HepG2 (cell line): ENCODE measurements at regions not wholly inside any gene's neighbourhood (a gene's known extent, or its start where the extent isn't known, plus 50 kb on each side); places are given as distances from the start of the nearest gene placed in this dataset.

ENCODE experiments used
- ATAC-seq: fragments of 200-7000 bp; cut with Tn5 transposase; 3 replicates; pipeline ENCODE4 v1.9.1; 2020; ENCODE audit warnings: mild to moderate bottlenecking, moderate library complexity
- BruUV-seq: library from RNA; stranded (reverse); fragments of 400-500 nt; replicated peaks from 2 replicates; lab custom pipeline; 2021; lab: Mats Ljungman, UMichigan
- CTCF ChIA-PET: fragments of 300-600 bp; formaldehyde crosslinking; extraction: SDS; loops from one replicate; lab custom pipeline; 2021; ENCODE audit warnings: low total read pairs, inconsistent platforms, low intra/inter-chr PET ratio; lab: Yijun Ruan, JAX
- POLR2A ChIA-PET: fragments of 350-600 bp; sonication (Branson Sonifier 250); formaldehyde crosslinking; loops from one replicate; lab custom pipeline; 2020; ENCODE audit warnings: antibody characterized with exemption, inconsistent platforms; lab: Yijun Ruan, JAX
- DNase-seq: peaks from one replicate; pipeline ENCODE4 v3.0.0-alpha.2; 2015; ENCODE audit warnings: low spot score
- FAIRE-seq: peaks from 3 replicates; lab custom pipeline; 2011; peaks lifted over from hg19 to GRCh38; lab: Jason Lieb, UNC
- H2AFZ ChIP-seq: one replicate; pipeline ENCODE4 v1.6.1; 2011; ENCODE audit warnings: low read length, inconsistent platforms
- H3K27ac ChIP-seq: fragments of 300-600 bp; 3 replicates; pipeline ENCODE4 v1.8.0; 2011; ENCODE audit warnings: mixed run types, mild to moderate bottlenecking, mixed read lengths, low read length, inconsistent platforms; ENCODE audit not compliant: insufficient read depth; ENCODE audit errors: extremely low read length
- H3K27me3 ChIP-seq, 2 experiments: fragments of 200-600 bp in 1 of 2; 2 replicates in 1 of 2; 3 replicates in 1 of 2; pipeline versions ENCODE4 v1.6.0 to v1.8.0; 2011; ENCODE audit warnings: low read length in 2 of 2, mild to moderate bottlenecking in 2 of 2, moderate library complexity in 2 of 2, inconsistent platforms in 1 of 2; ENCODE audit not compliant: insufficient read depth in 2 of 2, control insufficient read depth in 1 of 2
- H3K36me3 ChIP-seq, 2 experiments: fragments of 200-600 bp in 1 of 2; replicated peaks in 1 of 2; 2 replicates in 1 of 2; 3 replicates in 1 of 2; pipeline versions ENCODE4 v1.5.1 to v1.8.0; 2011; ENCODE audit warnings: low read length in 2 of 2, inconsistent platforms in 1 of 2; ENCODE audit not compliant: insufficient read depth in 2 of 2, control insufficient read depth in 1 of 2
- H3K4me1 ChIP-seq: 2 replicates; pipeline ENCODE4 v1.5.1; 2012; ENCODE audit warnings: low read length, inconsistent platforms; ENCODE audit not compliant: insufficient read depth
- H3K4me2 ChIP-seq: 2 replicates; pipeline ENCODE4 v1.6.0; 2011; ENCODE audit warnings: low read depth, low read length, inconsistent platforms
- H3K4me3 ChIP-seq, 3 experiments: fragments of 200-600 bp in 1 of 3; sonication (generic), shearing (Covaris generic) in 1 of 3; replicated peaks in 1 of 3; 2 replicates each; pipeline ENCODE4 v1.5.1; 2011 to 2016; ENCODE audit warnings: low read length in 3 of 3, inconsistent platforms in 2 of 3, low read depth in 2 of 3, mild to moderate bottlenecking in 2 of 3, control low read depth in 1 of 3, mixed read lengths in 1 of 3; ENCODE audit not compliant: insufficient read depth in 1 of 3
- H3K79me2 ChIP-seq: one replicate; pipeline ENCODE4 v1.6.1; 2011; ENCODE audit warnings: low read length, inconsistent platforms; ENCODE audit not compliant: insufficient read depth
- H3K9ac ChIP-seq: 2 replicates; pipeline ENCODE4 v1.6.0; 2011; ENCODE audit warnings: mild to moderate bottlenecking, low read depth, low read length, inconsistent platforms; ENCODE audit not compliant: insufficient read depth
- H3K9me3 ChIP-seq: 2 replicates; pipeline ENCODE4 v1.5.1; 2012; ENCODE audit warnings: mild to moderate bottlenecking, low read length
- H4K20me1 ChIP-seq: 2 replicates; pipeline ENCODE4 v1.6.0; 2011; ENCODE audit warnings: inconsistent platforms, mild to moderate bottlenecking, low read length, moderate library complexity; ENCODE audit not compliant: insufficient read depth
- ARID3A ChIP-seq: IDR thresholded peaks from 2 replicates; pipeline ENCODE4 v1.6.1; 2012; ENCODE audit warnings: low read depth, low read length, improper control_type of control experiment
- BORCS8-MEF2B ChIP-seq: sonication (generic); formaldehyde crosslinking; IDR thresholded peaks from 2 replicates; pipeline ENCODE4 v1.8.0; 2022; ENCODE audit warnings: mild to moderate bottlenecking, missing genetic modification reagents
- SPEN ChIP-seq: sonication (generic); formaldehyde crosslinking; IDR thresholded peaks from 2 replicates; pipeline ENCODE4 v1.5.1; 2020; ENCODE audit warnings: low read depth, mild to moderate bottlenecking, missing genetic modification reagents
- ZBTB49 ChIP-seq: sonication (generic); formaldehyde crosslinking; IDR thresholded peaks from 2 replicates; pipeline ENCODE4 v1.4.0; 2020; ENCODE audit warnings: missing genetic modification reagents, borderline replicate concordance
- ZNF121 ChIP-seq: sonication (generic); formaldehyde crosslinking; IDR thresholded peaks from 2 replicates; pipeline ENCODE4 v1.5.0; 2020; ENCODE audit warnings: mild to moderate bottlenecking, missing genetic modification reagents
- ZNF816 ChIP-seq: sonication (generic); formaldehyde crosslinking; IDR thresholded peaks from 2 replicates; pipeline ENCODE4 v1.8.0; 2022; ENCODE audit warnings: missing genetic modification reagents, mild to moderate bottlenecking, borderline replicate concordance
- ZSCAN30 ChIP-seq: sonication (generic); formaldehyde crosslinking; IDR thresholded peaks from 2 replicates; pipeline ENCODE4 v1.5.0; 2020; ENCODE audit warnings: mild to moderate bottlenecking, missing genetic modification reagents
- WGBS: methylation state at CpG from one replicate; pipeline ENCODE4 v1.1.6; 2017; ENCODE audit warnings: low lambda C conversion rate; 5-methylcytosine and 5-hydroxymethylcytosine counted together
- in situ Hi-C: cut with HindIII; loops from 2 replicates; pipeline ENCODE4 v1.10.0; 2017; ENCODE audit warnings: low pct_unique_long_range_greater_than_20kb; ENCODE audit not compliant: extremely low pct_ligation_motif_present
- intact Hi-C: fragments of 100-400 bp; cut with micrococcal nuclease; formaldehyde crosslinking; loops from one replicate; pipeline ENCODE4 v1.10.0; 2022; ENCODE audit not compliant: unreplicated experiment

GRCh38 chr10:121036431-121036830 lies 185.3 kb downstream of the WDR11 start:
- no peak for FAIRE-seq
- WGBS, result 40% methylated on average over 4 of the region's 4 CpGs

More at GRCh38 chr10:121036431-121036830, 185.3 kb downstream of the WDR11 start:
- TF ChIP-seq ZBTB49 (no peak), ZNF816 (CRISPR knock-in tag) (no peak), BORCS8-MEF2B (CRISPR knock-in tag) (no peak), ZNF121 (CRISPR knock-in tag) (no peak), ARID3A (no peak), ZSCAN30 (CRISPR knock-in tag) (no peak), SPEN (CRISPR knock-in tag) (no peak)
- intact Hi-C loops, result no loop called here
- DNase-seq, result no peak
- Histone ChIP-seq H3K27ac (no peak overlapping the region), H4K20me1 (no peaks in the 10 kb centered on the region), H3K4me2 (no peak overlapping the region), H3K27me3 (no peaks in the 10 kb centered on the region), H3K79me2 (no peaks in the 10 kb centered on the region), H3K9me3 (no peaks in the 10 kb centered on the region), H3K9ac (no peak overlapping the region), H3K4me3 (no peak overlapping the region), H2AFZ (no peak overlapping the region), H3K36me3 (no peaks in the 10 kb centered on the region), H3K4me1 (peaks cover under 1% of the 10 kb centered on the region; the same call in 1 of the 2 replicates)
- in situ Hi-C loops, result no loop called here
- BruUV-seq, result no TSS peak
- no peak for ATAC-seq
- ChIA-PET CTCF (no interaction called here), POLR2A (no interaction called here)
